Liver (tissue), 8 donors: ENCODE measurements at regions not wholly inside any gene's neighbourhood (a gene's known extent, or its start where the extent isn't known, plus 50 kb on each side); places are given as distances from the start of the nearest gene placed in this dataset.

Source experiments
- DNase-seq: peaks from one replicate; pipeline ENCODE4 v3.0.0-alpha.2; 2017; ENCODE audit warnings: low spot score
- H3K27ac ChIP-seq, 2 donors: one replicate each; pipeline ENCODE4 v1.7.0; 2013; ENCODE audit warnings: inconsistent platforms in 2 of 2, low read length in 2 of 2, control low read depth in 1 of 2, low read depth in 1 of 2, mild to moderate bottlenecking in 1 of 2
- H3K27me3 ChIP-seq, 4 donors: one replicate each; pipeline versions ENCODE4 v1.6.1 to v1.7.0; 2013; ENCODE audit warnings: low read length in 3 of 4, inconsistent platforms in 1 of 4, mild to moderate bottlenecking in 1 of 4, moderate library complexity in 1 of 4; ENCODE audit not compliant: control insufficient read depth in 4 of 4, insufficient read depth in 4 of 4
- H3K36me3 ChIP-seq, 4 donors: one replicate each; pipeline versions ENCODE4 v1.6.1 to v1.7.0; 2013; ENCODE audit warnings: low read length in 3 of 4, mild to moderate bottlenecking in 3 of 4, low read depth in 1 of 4, moderate library complexity in 1 of 4; ENCODE audit not compliant: control insufficient read depth in 4 of 4, insufficient read depth in 3 of 4
- H3K4me1 ChIP-seq, 4 donors: one replicate each; pipeline versions ENCODE4 v1.6.1 to v1.7.0; 2013; ENCODE audit warnings: low read length in 3 of 4, mild to moderate bottlenecking in 3 of 4, moderate library complexity in 1 of 4; ENCODE audit not compliant: control insufficient read depth in 4 of 4, insufficient read depth in 4 of 4
- H3K4me3 ChIP-seq, 3 donors: one replicate each; pipeline versions ENCODE4 v1.6.1 to v1.7.0; 2013; ENCODE audit warnings: low read length in 3 of 3, control low read depth in 1 of 3, low read depth in 1 of 3, mild to moderate bottlenecking in 1 of 3
- H3K9ac ChIP-seq, 2 donors: one replicate each; pipeline ENCODE4 v1.7.0; 2013; ENCODE audit warnings: low read length in 2 of 2, mild to moderate bottlenecking in 2 of 2, moderate library complexity in 2 of 2, control low read depth in 1 of 2, low read depth in 1 of 2
- H3K9me3 ChIP-seq, 4 donors: one replicate each; pipeline versions ENCODE4 v1.6.1 to v1.7.0; 2013; ENCODE audit warnings: low read length in 3 of 4; ENCODE audit not compliant: control insufficient read depth in 4 of 4
- ATF3 ChIP-seq: IDR thresholded peaks from 2 replicates; pipeline ENCODE4 v1.6.1; 2016; ENCODE audit warnings: antibody characterized with exemption
- CTCF ChIP-seq: fragments of 150-350 bp; IDR thresholded peaks from 2 replicates; pipeline ENCODE4 v1.5.1; 2017; ENCODE audit warnings: improper control_type of control experiment, low read depth, low read length; ENCODE audit not compliant: missing input control
- EGR1 ChIP-seq, 2 donors: IDR thresholded peaks; 2 replicates each; pipeline ENCODE4 v1.6.1; 2016 to 2018; ENCODE audit warnings: antibody characterized with exemption in 2 of 2, low read depth in 2 of 2
- FOXA1 ChIP-seq: IDR thresholded peaks from 2 replicates; pipeline ENCODE4 v1.6.1; 2016; ENCODE audit warnings: antibody characterized with exemption
- FOXA2 ChIP-seq: IDR thresholded peaks from 2 replicates; pipeline ENCODE4 v1.6.1; 2016; ENCODE audit warnings: antibody characterized with exemption
- GABPA ChIP-seq, 2 donors: IDR thresholded peaks in 1 of 2; conservative IDR thresholded peaks in 1 of 2; 2 replicates each; pipeline ENCODE4 v1.6.1; 2016; ENCODE audit warnings: antibody characterized with exemption in 2 of 2, mild to moderate bottlenecking in 1 of 2, moderate library complexity in 1 of 2
- HNF4A ChIP-seq, 2 donors: conservative IDR thresholded peaks; 2 replicates each; pipeline ENCODE4 v1.6.1; 2016; ENCODE audit warnings: antibody characterized with exemption in 2 of 2, mild to moderate bottlenecking in 2 of 2
- HNF4G ChIP-seq: IDR thresholded peaks from 2 replicates; pipeline ENCODE4 v1.6.1; 2016; ENCODE audit warnings: antibody characterized with exemption
- JUND ChIP-seq, 2 donors: IDR thresholded peaks; 2 replicates each; pipeline ENCODE4 v1.6.1; 2016; ENCODE audit warnings: antibody characterized with exemption in 2 of 2
- NR2F2 ChIP-seq: IDR thresholded peaks from 2 replicates; pipeline ENCODE4 v1.6.1; 2016; ENCODE audit warnings: antibody characterized with exemption
- RAD21 ChIP-seq, 2 donors: IDR thresholded peaks; 2 replicates each; pipeline ENCODE4 v1.6.1; 2016; ENCODE audit warnings: antibody characterized with exemption in 2 of 2, mild to moderate bottlenecking in 2 of 2
- SP1 ChIP-seq: IDR thresholded peaks from 2 replicates; pipeline ENCODE4 v1.6.1; 2018; ENCODE audit warnings: antibody characterized with exemption, mild to moderate bottlenecking
- TAF1 ChIP-seq: conservative IDR thresholded peaks from 2 replicates; pipeline ENCODE4 v1.6.1; 2016; ENCODE audit warnings: antibody characterized with exemption, mild to moderate bottlenecking
- YY1 ChIP-seq: IDR thresholded peaks from 2 replicates; pipeline ENCODE4 v1.6.1; 2016; ENCODE audit warnings: antibody characterized with exemption, mild to moderate bottlenecking
- WGBS: extraction: QIAGEN DNeasy Blood & Tissue Kit; methylation state at CpG from one replicate; pipeline ENCODE4 v1.1.7; 2013; 5-methylcytosine and 5-hydroxymethylcytosine counted together
- TF ChIP-seq, protein P1 (sequence below): IDR thresholded peaks from 2 replicates; pipeline ENCODE4 v1.6.1; 2016; ENCODE audit warnings: antibody characterized with exemption
- TF ChIP-seq, protein P2 (sequence below): IDR thresholded peaks from 2 replicates; pipeline ENCODE4 v1.6.1; 2016; ENCODE audit warnings: antibody characterized with exemption
- TF ChIP-seq, protein P3 (sequence below): IDR thresholded peaks from 2 replicates; pipeline ENCODE4 v1.6.1; 2016; ENCODE audit warnings: antibody characterized with exemption, mild to moderate bottlenecking
- donor health status: healthy.
- donor health status: healthy.
- donor health status: healthy.
- donor health status: healthy.
- donor health status: healthy.

GRCh38 chr9:96156171-96156974 is 145.6 kb downstream of the HSD17B3 start:
- no peak overlapping the region for H3K27ac ChIP-seq

DNA sequence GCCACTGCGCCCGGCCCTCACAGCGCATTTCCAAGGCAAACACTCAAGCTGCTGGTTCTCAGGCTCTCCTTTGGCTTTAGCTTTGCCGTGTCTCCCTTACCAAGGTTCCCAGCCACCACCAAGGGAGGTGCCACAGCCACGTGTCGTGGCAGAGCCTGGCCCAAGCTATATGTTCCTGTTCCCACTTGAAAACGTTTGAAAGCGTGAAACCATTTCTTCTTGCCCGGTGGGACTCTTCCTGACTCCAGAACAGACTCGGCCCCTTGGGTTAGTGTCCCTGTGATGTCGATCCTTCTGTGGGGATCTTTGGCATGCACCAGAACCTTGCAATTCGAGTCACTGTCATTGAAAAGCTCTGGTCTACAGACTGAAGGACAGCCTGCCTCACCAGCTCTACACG is 147.9 kb downstream of the HSD17B3 start:
- Histone ChIP-seq H3K27me3 (no peaks in the 10 kb centered on the region), H3K4me3 (no peak overlapping the region), H3K9me3 (peaks cover 0 to 2% (median 0%) of the 10 kb centered on the region in 4 donors), H3K36me3 (no peaks in the 10 kb centered on the region), H3K9ac (no peak overlapping the region), H3K27ac (no peak overlapping the region), H3K4me1 (no peaks in the 10 kb centered on the region)
- DNase-seq, result no peak
- 87% methylated on average over 13 of the region's 13 CpGs for WGBS
- TF ChIP-seq GABPA (IDR thresholded peaks at IDR 0.05 in 1 of 2, conservative IDR thresholded peaks at IDR 0.05 in 1 of 2) (no peak), HNF4A (conservative IDR thresholded peaks at IDR 0.05) (no peak), NR2F2 (no peak), YY1 (no peak), RAD21 (IDR thresholded peaks at IDR 0.05) (no peak), ATF3 (no peak), CTCF (no peak), TAF1 (no peak), EGR1 (IDR thresholded peaks at IDR 0.05; ENCODE audit: low read depth in 2 of 2) (no peak)
- TF ChIP-seq, protein P1, sequence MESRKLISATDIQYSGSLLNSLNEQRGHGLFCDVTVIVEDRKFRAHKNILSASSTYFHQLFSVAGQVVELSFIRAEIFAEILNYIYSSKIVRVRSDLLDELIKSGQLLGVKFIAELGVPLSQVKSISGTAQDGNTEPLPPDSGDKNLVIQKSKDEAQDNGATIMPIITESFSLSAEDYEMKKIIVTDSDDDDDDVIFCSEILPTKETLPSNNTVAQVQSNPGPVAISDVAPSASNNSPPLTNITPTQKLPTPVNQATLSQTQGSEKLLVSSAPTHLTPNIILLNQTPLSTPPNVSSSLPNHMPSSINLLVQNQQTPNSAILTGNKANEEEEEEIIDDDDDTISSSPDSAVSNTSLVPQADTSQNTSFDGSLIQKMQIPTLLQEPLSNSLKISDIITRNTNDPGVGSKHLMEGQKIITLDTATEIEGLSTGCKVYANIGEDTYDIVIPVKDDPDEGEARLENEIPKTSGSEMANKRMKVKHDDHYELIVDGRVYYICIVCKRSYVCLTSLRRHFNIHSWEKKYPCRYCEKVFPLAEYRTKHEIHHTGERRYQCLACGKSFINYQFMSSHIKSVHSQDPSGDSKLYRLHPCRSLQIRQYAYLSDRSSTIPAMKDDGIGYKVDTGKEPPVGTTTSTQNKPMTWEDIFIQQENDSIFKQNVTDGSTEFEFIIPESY, result no peak
- TF ChIP-seq, protein P2, sequence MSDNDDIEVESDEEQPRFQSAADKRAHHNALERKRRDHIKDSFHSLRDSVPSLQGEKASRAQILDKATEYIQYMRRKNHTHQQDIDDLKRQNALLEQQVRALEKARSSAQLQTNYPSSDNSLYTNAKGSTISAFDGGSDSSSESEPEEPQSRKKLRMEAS, result no peak

More at GRCh38 chr9:96156171-96156974, 145.6 kb downstream of the HSD17B3 start:
- Histone ChIP-seq H3K9ac (no peak overlapping the region), H3K4me1 (no peaks in the 10 kb centered on the region), H3K36me3 (no peaks in the 10 kb centered on the region), H3K4me3 (no peak overlapping the region), H3K27me3 (no peaks in the 10 kb centered on the region), H3K9me3 (no peaks in the 10 kb centered on the region)
- WGBS, result 72% methylated on average over 10 of the region's 10 CpGs
- no peak for DNase-seq
- no peak for TF ChIP-seq TAF1
- no peak for TF ChIP-seq JUND (IDR thresholded peaks at IDR 0.05)
- TF ChIP-seq EGR1 (IDR thresholded peaks at IDR 0.05; ENCODE audit: low read depth in 2 of 2), result no peak
- no peak for TF ChIP-seq ATF3
- TF ChIP-seq HNF4G, result no peak
- no peak for TF ChIP-seq YY1
- TF ChIP-seq SP1, result no peak
- TF ChIP-seq NR2F2, result no peak
- TF ChIP-seq, protein P2, result no peak
- no peak for TF ChIP-seq RAD21 (IDR thresholded peaks at IDR 0.05)
- TF ChIP-seq HNF4A (conservative IDR thresholded peaks at IDR 0.05), result no peak
- TF ChIP-seq, protein P3, sequence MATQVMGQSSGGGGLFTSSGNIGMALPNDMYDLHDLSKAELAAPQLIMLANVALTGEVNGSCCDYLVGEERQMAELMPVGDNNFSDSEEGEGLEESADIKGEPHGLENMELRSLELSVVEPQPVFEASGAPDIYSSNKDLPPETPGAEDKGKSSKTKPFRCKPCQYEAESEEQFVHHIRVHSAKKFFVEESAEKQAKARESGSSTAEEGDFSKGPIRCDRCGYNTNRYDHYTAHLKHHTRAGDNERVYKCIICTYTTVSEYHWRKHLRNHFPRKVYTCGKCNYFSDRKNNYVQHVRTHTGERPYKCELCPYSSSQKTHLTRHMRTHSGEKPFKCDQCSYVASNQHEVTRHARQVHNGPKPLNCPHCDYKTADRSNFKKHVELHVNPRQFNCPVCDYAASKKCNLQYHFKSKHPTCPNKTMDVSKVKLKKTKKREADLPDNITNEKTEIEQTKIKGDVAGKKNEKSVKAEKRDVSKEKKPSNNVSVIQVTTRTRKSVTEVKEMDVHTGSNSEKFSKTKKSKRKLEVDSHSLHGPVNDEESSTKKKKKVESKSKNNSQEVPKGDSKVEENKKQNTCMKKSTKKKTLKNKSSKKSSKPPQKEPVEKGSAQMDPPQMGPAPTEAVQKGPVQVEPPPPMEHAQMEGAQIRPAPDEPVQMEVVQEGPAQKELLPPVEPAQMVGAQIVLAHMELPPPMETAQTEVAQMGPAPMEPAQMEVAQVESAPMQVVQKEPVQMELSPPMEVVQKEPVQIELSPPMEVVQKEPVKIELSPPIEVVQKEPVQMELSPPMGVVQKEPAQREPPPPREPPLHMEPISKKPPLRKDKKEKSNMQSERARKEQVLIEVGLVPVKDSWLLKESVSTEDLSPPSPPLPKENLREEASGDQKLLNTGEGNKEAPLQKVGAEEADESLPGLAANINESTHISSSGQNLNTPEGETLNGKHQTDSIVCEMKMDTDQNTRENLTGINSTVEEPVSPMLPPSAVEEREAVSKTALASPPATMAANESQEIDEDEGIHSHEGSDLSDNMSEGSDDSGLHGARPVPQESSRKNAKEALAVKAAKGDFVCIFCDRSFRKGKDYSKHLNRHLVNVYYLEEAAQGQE, result no peak
- TF ChIP-seq, protein P1, result no peak
- no peak for TF ChIP-seq FOXA1
- TF ChIP-seq FOXA2, result no peak
